IPS-NIHi11 (cell line): ENCODE measurements at regions not wholly inside any gene's neighbourhood (a gene's known extent, or its start where the extent isn't known, plus 50 kb on each side); places are given as distances from the start of the nearest gene placed in this dataset.

Experiments
- DNase-seq: peaks from one replicate; pipeline ENCODE4 v3.0.0; 2012; ENCODE audit warnings: mixed read lengths, low spot score

DNA sequence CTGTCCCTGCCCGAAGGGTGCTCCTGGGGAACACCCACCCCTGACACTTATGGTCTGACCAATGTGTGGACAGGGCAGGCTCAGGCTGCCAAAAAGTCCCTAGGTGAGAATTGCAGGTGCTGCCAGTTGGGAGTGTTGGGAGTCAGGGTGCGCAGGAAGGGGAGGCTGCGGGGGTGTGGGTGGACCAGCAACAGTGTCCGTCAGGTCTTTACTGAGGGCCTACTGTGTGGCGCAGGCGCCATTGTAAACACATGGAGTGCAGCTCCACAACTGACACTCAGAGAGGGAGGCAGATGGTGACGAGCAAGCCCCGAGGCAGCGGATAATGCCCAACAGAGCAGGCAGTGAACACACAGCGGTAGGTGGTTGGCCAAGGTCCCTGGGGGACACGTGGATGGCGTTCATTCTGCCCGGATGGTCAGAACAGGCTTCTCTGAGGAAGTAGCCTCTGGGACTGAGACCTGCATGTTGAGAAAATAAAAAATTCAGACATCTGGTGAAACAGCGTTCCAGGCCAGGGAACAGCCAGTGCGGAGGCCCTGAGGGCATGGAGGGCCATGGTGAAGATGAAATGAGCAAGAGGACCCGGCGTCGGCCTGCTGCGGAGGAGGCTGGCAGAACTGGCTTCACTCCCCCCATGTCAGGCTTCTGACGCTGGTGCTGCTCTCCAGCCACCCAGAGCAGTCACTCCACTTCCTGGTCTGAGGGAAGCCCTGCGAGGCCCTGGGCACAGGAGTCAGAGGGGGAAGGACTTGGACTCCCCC, 136.2 kb upstream of the ZBTB40 start:
- no peak for DNase-seq

- peak; percentile 87 for DNase-seq
Observed at GRCh38 chr1:22317231-22317919, 134.3 kb upstream of the ZBTB40 start.

GRCh38 chr1:22317920-22318243, 133.8 kb upstream of the ZBTB40 start:
- DNase-seq = no peak

GRCh38 chr1:22318279-22318981, 133.2 kb upstream of the ZBTB40 start:
- DNase-seq = peak; percentile 84

DNA sequence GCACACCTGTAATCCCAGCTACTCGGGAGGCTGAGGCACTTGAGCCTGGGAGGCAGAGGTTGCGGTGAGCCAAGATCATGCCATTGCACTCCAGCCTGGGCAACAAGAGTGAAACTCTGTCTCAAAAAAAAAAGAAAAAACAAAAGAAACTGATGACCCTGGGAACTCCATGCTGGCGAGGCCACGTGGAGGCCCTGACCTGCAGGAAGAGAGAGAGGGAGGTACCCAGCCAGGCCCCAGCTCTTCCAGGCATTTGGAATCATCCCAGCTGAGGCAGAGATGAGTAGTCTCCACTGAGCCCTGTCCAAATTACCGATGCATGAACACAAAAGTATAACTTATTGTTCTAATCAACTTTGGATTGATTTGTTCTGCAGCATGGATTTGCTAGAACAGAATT, 132.0 kb upstream of the ZBTB40 start:
- no peak for DNase-seq

- no peak for DNase-seq
Observed at GRCh38 chr1:22320587-22321344, 130.9 kb upstream of the ZBTB40 start.

- no peak for DNase-seq
Observed at GRCh38 chr1:22321917-22322316, 129.7 kb upstream of the ZBTB40 start.

- DNase-seq = no peak
Observed at GRCh38 chr1:22323141-22323845, 128.4 kb upstream of the ZBTB40 start.

GRCh38 chr1:22323846-22324504, 127.7 kb upstream of the ZBTB40 start:
- DNase-seq = no peak

DNA sequence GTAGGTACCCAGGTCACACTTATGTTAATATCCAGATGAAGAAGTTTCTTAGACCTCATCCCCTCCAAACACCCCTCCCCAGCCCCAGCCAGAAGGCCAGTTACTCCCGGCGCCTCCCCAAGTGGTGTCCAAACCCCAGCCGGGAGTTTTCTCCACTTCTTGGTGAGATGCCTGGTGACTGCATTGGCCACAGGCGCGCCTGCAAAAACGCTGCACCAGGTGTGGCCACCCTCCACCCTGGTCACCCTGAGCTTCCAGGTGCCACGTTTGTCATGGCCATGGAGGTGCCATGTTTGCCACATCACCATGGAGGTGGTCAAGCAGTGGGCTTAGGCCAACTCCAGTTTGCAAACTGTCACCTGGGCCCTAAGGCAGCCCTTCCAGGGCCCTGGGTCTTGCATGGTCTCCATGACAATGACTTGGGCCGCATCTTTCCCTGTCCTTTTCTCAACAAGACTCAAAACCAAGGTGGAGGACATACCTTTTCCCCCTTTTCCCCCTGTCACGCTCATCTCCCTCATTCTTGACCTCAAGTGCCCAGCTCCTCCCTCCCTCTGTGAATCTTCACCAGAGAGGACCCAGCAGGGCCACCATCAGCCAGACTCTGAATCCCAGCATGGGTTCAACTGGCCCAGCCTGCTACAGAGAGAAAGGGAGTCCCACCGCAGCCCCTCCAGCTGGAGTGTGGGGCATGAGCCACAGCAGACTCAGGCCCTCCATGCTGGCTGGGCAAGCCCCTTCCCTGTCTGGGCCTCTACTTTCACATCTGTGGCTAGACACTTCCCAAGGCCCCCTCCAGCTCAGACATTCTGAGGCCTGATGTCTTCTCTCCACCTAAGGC, 125.9 kb upstream of the ZBTB40 start:
- no peak for DNase-seq

DNA sequence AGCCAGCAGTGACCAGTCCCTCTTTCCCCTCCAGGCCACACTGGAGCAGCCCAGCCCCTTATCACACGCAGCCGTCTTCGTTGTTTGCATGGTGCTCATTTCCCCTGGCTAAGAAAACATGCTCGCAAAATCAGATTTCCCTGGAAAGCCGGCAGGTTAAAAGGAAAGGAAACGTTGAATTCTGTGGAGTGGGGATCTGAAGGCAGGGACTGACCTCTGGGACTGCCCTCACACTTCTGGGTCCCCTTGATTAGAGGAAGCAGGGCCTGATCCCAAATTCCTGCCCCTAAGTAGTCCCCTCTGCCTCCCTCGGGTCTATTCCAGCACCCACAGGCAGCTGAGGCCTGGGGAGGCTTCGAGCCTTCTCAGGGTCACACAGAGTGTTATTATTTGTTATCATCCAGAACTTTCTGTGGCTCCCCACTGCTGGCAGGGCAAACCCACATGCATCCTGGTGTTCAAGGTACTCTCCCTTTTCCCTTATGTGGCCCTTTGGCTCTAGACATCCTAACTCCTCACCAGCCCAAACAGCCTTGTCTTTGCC, 125.2 kb upstream of the ZBTB40 start:
- DNase-seq = no peak

DNA sequence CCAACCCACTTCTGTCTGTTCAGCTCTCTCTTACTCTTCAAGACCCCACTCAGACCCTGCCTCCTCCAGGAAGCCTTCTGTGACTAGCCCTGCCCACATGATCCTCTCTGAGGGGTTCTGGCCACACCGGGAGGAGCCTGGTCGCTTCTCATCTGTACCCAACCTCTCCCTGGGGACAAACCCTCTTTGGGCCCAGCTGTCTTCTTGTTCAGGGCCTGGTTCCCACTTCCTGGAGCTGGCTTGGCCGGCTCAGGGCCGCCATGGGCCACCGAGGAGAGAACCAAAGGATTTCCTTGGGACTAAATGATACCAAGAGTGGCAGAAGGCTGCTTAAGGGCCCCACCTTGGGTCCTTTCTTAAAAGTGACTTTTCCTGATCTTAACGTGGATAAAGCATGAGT, 124.7 kb upstream of the ZBTB40 start:
- no peak for DNase-seq

DNA sequence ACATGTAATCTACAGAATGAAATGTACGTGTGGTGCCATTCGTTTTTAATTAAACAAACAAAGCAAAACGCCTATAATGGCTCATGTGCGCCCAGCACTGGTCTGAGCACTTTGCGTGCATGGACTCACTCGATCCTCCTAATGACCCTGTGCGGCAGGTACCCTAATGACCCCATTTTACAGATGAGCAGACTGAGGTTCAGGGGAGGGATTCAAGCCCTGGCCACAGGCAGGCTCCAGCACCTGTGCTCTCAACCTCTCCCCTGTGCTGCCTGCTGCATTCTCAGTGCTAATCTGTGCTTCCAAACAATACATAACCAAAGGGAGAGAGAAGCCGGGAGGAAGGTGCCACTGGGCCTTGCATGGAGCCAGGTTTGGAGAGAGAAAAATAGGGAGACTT, 124.2 kb upstream of the ZBTB40 start:
- no peak for DNase-seq

DNA sequence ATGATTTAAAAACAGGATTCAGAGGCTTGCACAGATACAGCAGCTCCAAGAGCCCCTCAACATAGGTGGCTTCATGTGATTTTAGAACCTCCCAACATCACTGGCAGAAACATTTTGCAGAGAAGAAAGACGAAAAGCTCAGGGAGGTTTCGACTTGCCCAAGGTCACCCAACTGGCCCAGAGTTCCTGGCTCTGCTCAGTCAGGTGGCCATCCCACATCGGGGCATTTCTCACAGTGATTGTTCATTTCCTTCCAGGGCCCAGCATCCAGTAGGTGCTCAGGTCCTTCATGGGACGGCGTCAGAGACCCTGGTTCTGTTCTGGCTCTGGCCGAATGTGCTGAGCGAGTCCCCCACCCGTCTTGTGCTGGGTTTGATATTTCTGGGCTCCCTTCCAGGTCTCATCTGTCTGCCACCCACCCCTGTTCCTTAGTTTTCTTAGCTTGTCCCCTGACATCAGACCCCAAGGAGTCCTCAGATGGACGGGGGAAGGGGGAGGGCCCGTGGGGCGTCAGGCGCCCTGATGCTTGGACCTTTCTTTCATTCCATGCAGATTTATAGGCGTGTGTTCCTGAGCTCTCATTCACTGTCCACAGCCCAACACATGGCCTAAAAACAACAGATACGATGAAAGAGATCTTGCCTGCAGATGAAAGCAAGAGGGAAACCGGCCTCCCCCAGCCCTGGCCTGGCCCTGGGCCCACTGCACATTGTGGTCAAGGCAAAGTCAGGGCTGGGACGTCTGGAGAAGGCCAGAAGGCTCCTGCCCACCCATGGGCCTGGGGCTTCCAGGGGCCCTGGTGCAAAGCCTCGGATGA, 123.1 kb upstream of the ZBTB40 start:
- DNase-seq = no peak

- DNase-seq = no peak
Observed at GRCh38 chr1:22329148-22329515, 122.5 kb upstream of the ZBTB40 start.

DNA sequence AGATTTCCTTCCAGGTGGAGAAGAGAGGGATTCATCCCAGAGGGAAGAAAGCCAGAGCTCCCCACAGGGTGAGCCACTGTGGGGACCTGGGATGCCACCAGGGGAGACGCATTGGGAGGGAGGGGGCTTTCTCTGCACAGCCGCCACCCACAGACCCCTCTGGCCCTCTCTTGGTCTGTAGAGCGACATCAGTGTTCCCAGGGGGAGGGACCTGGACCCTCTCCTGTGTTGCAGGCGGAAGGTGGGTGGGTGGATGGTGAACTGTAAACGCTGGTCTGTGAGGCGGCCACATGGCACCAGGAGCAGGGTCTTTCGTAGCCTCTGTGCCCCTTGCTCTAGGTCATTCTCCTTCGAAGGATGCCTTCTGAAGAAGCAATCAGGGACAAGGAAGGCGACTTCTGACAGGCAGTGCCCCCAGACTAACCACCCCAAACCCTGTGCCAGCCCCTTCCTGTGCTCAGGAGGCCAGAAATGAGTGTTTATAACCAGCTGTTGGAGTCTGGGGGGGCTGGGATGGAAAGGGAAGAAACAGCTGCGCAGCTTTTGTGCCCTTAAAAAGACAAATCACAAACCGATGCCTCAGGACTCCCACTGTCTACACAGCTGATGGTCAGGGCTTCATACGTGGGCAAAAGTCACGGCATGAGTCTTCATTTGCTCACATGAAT, 121.4 kb upstream of the ZBTB40 start:
- DNase-seq = no peak

DNA sequence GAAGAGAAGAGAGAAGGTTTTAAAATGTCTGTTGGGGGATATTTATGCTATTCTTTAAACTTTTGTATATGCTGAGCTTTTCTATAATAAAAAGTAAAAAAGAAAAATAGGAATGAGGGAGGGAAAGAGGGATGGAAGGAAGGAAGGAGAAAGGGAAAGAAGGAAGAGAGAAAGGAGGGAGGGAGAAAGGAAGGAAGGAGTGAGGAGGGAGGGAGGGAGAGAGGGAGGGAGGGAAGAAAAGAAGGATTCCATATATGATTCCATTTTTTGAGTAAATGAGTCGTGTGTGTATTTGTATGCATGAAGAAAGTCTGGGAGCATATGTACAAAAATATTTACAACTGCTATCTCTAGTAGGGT, 120.9 kb upstream of the ZBTB40 start:
- DNase-seq = no peak

DNA sequence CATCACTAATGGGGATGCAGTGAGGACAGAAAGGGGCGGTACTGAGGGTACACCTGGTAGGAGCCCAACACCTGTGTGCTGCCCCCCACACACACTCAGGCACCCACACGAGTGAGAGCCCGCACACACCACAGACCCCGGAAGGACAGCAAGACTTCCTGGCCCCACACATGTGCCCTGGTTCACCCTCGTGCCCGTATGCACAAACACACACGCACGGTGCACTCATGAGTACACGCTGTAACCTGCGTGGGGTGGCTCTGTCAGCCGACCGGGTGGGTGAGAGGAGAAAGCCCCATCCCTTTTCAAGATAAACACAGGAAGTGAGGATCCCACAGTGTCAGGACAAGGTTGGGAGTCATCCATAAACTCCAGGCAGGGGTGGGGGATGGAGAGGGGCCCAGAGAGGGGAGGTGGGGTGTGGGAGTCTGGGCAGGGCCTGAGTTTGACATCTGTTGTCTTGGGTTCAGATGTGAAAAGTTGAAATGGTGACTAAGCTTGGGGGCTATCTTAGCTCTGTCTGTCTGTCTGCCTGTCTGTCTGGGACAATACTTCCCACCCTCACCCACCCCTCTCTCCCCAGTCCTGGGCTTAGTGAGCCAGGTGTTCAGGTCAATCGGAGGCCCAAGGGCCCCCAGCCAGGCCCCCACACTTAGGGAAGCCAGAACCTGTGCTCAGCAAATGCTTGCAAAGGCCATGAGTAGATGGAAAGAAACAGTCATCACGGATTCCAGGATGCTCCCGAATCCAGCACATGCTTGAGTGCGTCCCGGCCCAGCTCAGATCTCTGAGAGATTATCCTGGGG, 119.8 kb upstream of the ZBTB40 start:
- DNase-seq = no peak
